ENCODE measurements at regions not wholly inside any gene's neighbourhood (a gene's known extent, or its start where the extent isn't known, plus 50 kb on each side); places are given as distances from the start of the nearest gene placed in this dataset.

DNA sequence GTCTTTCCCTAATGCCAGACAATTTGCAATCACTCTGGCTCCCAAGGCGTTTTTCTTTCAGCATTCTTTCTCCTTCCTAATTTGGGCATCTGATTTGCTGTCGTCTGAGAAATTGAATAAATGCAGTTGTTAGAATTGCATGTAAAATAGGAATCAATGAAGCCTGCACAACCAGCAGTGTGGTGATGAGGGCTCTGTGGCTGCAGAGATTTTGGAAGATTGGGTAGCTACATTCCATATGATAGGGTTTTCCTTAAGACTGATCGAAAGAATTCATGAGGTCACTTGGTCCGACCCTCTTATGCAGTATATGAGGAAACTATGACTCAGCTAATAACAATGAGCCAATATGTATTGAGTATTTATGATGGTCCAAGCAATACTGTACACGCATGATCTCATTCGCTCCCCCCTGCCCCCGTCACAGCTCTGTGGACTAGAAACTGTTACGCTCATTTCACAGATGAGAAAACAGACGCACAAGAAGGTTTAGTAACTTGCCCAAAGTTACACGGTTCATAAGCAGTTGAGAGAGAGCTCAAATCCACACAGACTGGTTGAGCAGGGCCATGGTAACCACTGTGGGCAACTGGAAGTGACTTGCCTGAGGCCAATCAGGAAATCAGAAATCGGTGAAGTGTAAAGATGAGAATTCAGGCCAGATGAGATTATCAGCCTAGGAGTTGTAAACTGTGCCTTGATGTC lies 527.2 kb downstream of the GATA3 start:
- no peaks in the 10 kb centered on the region for H3K9me3 Mint-ChIP-seq
- WGBS (ENCODE audit: insufficient coverage), result 92% methylated on average over 10 of the region's 11 CpGs
- H3K27ac Mint-ChIP-seq, result no peak overlapping the region
- ATAC-seq, result no peak
- no peak overlapping the region for H3K27ac ChIP-seq (ENCODE audit: low read length)
- H3K4me1 ChIP-seq (ENCODE audit: control insufficient read depth, insufficient read depth, low read length), result no peaks in the 10 kb centered on the region
- no peak overlapping the region for H3K4me3 Mint-ChIP-seq
- no peaks in the 10 kb centered on the region for H3K27me3 ChIP-seq (ENCODE audit: control insufficient read depth, insufficient read depth, low read length)
- no peaks in the 10 kb centered on the region for H3K36me3 Mint-ChIP-seq
- TF ChIP-seq, protein P1, sequence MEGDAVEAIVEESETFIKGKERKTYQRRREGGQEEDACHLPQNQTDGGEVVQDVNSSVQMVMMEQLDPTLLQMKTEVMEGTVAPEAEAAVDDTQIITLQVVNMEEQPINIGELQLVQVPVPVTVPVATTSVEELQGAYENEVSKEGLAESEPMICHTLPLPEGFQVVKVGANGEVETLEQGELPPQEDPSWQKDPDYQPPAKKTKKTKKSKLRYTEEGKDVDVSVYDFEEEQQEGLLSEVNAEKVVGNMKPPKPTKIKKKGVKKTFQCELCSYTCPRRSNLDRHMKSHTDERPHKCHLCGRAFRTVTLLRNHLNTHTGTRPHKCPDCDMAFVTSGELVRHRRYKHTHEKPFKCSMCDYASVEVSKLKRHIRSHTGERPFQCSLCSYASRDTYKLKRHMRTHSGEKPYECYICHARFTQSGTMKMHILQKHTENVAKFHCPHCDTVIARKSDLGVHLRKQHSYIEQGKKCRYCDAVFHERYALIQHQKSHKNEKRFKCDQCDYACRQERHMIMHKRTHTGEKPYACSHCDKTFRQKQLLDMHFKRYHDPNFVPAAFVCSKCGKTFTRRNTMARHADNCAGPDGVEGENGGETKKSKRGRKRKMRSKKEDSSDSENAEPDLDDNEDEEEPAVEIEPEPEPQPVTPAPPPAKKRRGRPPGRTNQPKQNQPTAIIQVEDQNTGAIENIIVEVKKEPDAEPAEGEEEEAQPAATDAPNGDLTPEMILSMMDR (IDR thresholded peaks at IDR 0.05), result no peak
- peaks cover 11 to 25% of the 10 kb centered on the region in 2 donors for H3K27me3 Mint-ChIP-seq (ENCODE audit: low read depth in 2 of 2)
- H3K4me3 ChIP-seq (ENCODE audit: low read length), result no peak overlapping the region
- H3K4me1 Mint-ChIP-seq, result no peaks in the 10 kb centered on the region
- intact Hi-C loops (cut with micrococcal nuclease), result no loop called here
- H3K36me3 ChIP-seq (ENCODE audit: control insufficient read depth, insufficient read depth, low read length), result no peaks in the 10 kb centered on the region
- DNase-seq, result no peak
- H3K9me3 ChIP-seq (ENCODE audit: control insufficient read depth, insufficient read depth, low read length), result no peaks in the 10 kb centered on the region

- H3K27me3 Mint-ChIP-seq (ENCODE audit: low read depth in 2 of 2), result peaks cover 16 to 39% of the 10 kb centered on the region in 2 donors
- Histone ChIP-seq H3K27me3 (ENCODE audit: control insufficient read depth, insufficient read depth, low read length) (no peaks in the 10 kb centered on the region), H3K36me3 (ENCODE audit: control insufficient read depth, insufficient read depth, low read length) (no peaks in the 10 kb centered on the region), H3K4me3 (ENCODE audit: low read length) (no peak overlapping the region), H3K4me1 (ENCODE audit: control insufficient read depth, insufficient read depth, low read length) (no peaks in the 10 kb centered on the region), H3K9me3 (ENCODE audit: control insufficient read depth, insufficient read depth, low read length) (no peaks in the 10 kb centered on the region), H3K27ac (ENCODE audit: low read length) (no peak overlapping the region)
- DNase-seq (no peak), ATAC-seq (no peak)
- H3K4me1 Mint-ChIP-seq, result no peaks in the 10 kb centered on the region
- H3K4me3 Mint-ChIP-seq, result no peak overlapping the region
- no peak overlapping the region for H3K27ac Mint-ChIP-seq
- TF ChIP-seq, protein P1 (IDR thresholded peaks at IDR 0.05), result no peak
- no peaks in the 10 kb centered on the region for H3K9me3 Mint-ChIP-seq
- WGBS (ENCODE audit: insufficient coverage), result 90% methylated on average over 2 of the region's 2 CpGs
- intact Hi-C loops (cut with micrococcal nuclease), result no loop called here
- no peaks in the 10 kb centered on the region for H3K36me3 Mint-ChIP-seq
These were observed 528.6 kb downstream of the GATA3 start for GRCh38 chr10:8583096-8583495.

DNA sequence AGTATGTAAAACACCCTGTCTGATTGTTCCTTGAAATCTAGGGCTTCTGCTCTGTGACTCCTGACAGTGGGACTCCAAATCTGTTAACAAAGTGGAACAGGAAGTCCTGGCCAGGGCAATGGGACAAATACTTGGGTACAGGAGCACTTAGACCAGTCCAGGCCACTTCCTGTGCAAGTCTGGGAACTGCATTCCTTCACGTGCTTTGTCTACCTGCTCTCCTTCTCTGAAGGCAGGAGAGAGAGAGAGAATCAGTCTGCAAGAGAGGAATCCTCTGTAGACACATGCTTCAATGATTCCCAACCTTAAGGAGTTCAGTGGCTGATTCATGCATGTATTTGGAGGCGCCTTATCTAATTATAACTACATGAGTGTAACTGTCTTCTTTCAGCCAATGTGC lies 530.2 kb downstream of the GATA3 start:
- H3K36me3 Mint-ChIP-seq, result no peaks in the 10 kb centered on the region
- TF ChIP-seq, protein P1 (IDR thresholded peaks at IDR 0.05), result no peak
- H3K4me1 Mint-ChIP-seq, result no peaks in the 10 kb centered on the region
- no peak overlapping the region for H3K27ac Mint-ChIP-seq
- H3K4me3 Mint-ChIP-seq, result no peak overlapping the region
- 69% methylated on average over 2 of the region's 2 CpGs for WGBS (ENCODE audit: insufficient coverage)
- Histone ChIP-seq H3K4me1 (ENCODE audit: control insufficient read depth, insufficient read depth, low read length) (no peaks in the 10 kb centered on the region), H3K4me3 (ENCODE audit: low read length) (no peak overlapping the region), H3K27ac (ENCODE audit: low read length) (no peak overlapping the region), H3K27me3 (ENCODE audit: control insufficient read depth, insufficient read depth, low read length) (no peaks in the 10 kb centered on the region), H3K36me3 (ENCODE audit: control insufficient read depth, insufficient read depth, low read length) (no peaks in the 10 kb centered on the region), H3K9me3 (ENCODE audit: control insufficient read depth, insufficient read depth, low read length) (no peaks in the 10 kb centered on the region)
- ATAC-seq, result no peak
- intact Hi-C loops (cut with micrococcal nuclease), result no loop called here
- no peak for DNase-seq
- peaks cover 21 to 38% of the 10 kb centered on the region in 2 donors for H3K27me3 Mint-ChIP-seq (ENCODE audit: low read depth in 2 of 2)
- H3K9me3 Mint-ChIP-seq, result no peaks in the 10 kb centered on the region

GRCh38 chr10:8586504-8586903 lies 532.0 kb downstream of the GATA3 start:
- ATAC-seq (no peak), DNase-seq (no peak)
- no peaks in the 10 kb centered on the region for H3K36me3 Mint-ChIP-seq
- WGBS (ENCODE audit: insufficient coverage), result 77% methylated on average over 3 of the region's 3 CpGs
- TF ChIP-seq, protein P1 (IDR thresholded peaks at IDR 0.05), result no peak
- peaks cover 1% of the 10 kb centered on the region for H3K27me3 ChIP-seq (ENCODE audit: control insufficient read depth, insufficient read depth, low read length)
- H3K27ac ChIP-seq (ENCODE audit: low read length), result no peak overlapping the region
- H3K9me3 ChIP-seq (ENCODE audit: control insufficient read depth, insufficient read depth, low read length), result no peaks in the 10 kb centered on the region
- no peak overlapping the region for H3K4me3 ChIP-seq (ENCODE audit: low read length)
- H3K4me3 Mint-ChIP-seq, result no peak overlapping the region
- no peaks in the 10 kb centered on the region for H3K4me1 ChIP-seq (ENCODE audit: control insufficient read depth, insufficient read depth, low read length)
- H3K27ac Mint-ChIP-seq, result no peak overlapping the region
- peaks cover 22 to 40% of the 10 kb centered on the region in 2 donors for H3K27me3 Mint-ChIP-seq (ENCODE audit: low read depth in 2 of 2)
- H3K36me3 ChIP-seq (ENCODE audit: control insufficient read depth, insufficient read depth, low read length), result no peaks in the 10 kb centered on the region
- H3K4me1 Mint-ChIP-seq, result no peaks in the 10 kb centered on the region
- intact Hi-C loops (cut with micrococcal nuclease), result no loop called here
- no peaks in the 10 kb centered on the region for H3K9me3 Mint-ChIP-seq
